ENCODE measurements at regions not wholly inside any gene's neighbourhood (a gene's known extent, or its start where the extent isn't known, plus 50 kb on each side); places are given as distances from the start of the nearest gene placed in this dataset.

DNA sequence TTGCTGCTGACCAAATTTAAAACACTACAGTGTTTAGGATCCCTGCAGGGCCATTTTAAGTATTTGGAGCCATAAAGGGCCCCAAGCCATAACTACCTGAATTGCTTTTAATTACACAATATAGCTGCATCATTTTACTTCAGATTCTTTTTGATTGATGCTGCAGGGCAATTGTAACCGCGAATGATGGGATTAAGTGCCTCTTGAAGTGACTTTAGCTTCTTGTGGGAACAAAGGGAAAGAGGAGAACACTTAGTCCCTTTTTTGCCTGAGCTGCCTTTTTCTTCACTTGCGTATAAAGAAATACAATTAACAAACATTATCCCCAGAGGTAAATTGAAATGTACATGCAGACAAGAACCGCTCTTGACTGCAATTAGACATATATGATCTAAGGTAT, 228.5 kb downstream of the ZIC5 start (continued):
- TF ChIP-seq MBD4 (IDR thresholded peaks at IDR 0.05; ENCODE audit: borderline replicate concordance, low read length) (no peak), AHR (CRISPR knock-in tag; IDR thresholded peaks at IDR 0.05) (no peak), ZSCAN12 (CRISPR knock-in tag; IDR thresholded peaks at IDR 0.05) (no peak)

DNA sequence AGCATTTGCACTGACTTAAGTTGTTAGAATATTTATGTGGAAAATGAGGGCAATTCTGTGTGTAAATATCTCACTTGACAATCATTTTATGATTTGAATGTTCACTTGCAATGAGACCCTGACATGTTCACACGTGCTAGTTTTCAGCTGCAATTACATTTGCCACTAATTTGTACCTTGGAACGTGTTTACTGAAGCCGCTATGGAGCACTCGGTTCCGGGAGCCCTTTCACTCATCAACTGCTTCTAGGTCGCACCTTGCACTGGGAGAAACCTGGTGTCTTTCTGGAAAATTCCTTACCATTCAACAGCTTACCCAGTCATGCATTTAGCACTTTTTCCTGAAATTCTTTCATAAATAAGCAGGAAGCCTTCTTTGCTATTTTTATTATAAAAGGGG, 229.6 kb downstream of the ZIC5 start:
- H3K9ac ChIP-seq (ENCODE audit: insufficient read depth, low read depth, low read length), result no peak overlapping the region
- no TSS peak for BruUV-seq (replicated peaks)
- no peak overlapping the region for H3K4me3 ChIP-seq (replicated peaks in 1 of 3; ENCODE audit: insufficient read depth in 1 of 3, low read depth in 2 of 3, low read length in 3 of 3)
- POLR2A ChIA-PET, result no interaction called here
- no peak overlapping the region for H2AFZ ChIP-seq (ENCODE audit: low read length)
- H3K4me2 ChIP-seq (ENCODE audit: low read depth, low read length), result no peak overlapping the region
- in situ Hi-C loops (cut with HindIII; ENCODE audit: extremely low pct_ligation_motif_present, low pct_unique_long_range_greater_than_20kb), result no loop called here
- H3K27me3 ChIP-seq (ENCODE audit: control insufficient read depth in 1 of 2, insufficient read depth in 2 of 2, low read length in 2 of 2), result no peaks in the 10 kb centered on the region
- no peaks in the 10 kb centered on the region for H3K36me3 ChIP-seq (replicated peaks in 1 of 2; ENCODE audit: control insufficient read depth in 1 of 2, insufficient read depth in 2 of 2, low read length in 2 of 2)
- H4K20me1 ChIP-seq (ENCODE audit: insufficient read depth, low read length), result no peaks in the 10 kb centered on the region
- FAIRE-seq, result no peak
- no peaks in the 10 kb centered on the region for H3K79me2 ChIP-seq (ENCODE audit: insufficient read depth, low read length)
- no peak for ATAC-seq
- H3K9me3 ChIP-seq (ENCODE audit: low read length), result no peaks in the 10 kb centered on the region
- no peak for DNase-seq (ENCODE audit: low spot score)
- intact Hi-C loops (cut with micrococcal nuclease; ENCODE audit: unreplicated experiment), result no loop called here
- peaks cover 11% of the 10 kb centered on the region for H3K4me1 ChIP-seq (ENCODE audit: insufficient read depth, low read length)
- H3K27ac ChIP-seq (ENCODE audit: extremely low read length, insufficient read depth, low read length), result no peak overlapping the region
- 37% methylated on average over 6 of the region's 6 CpGs for WGBS (ENCODE audit: low lambda C conversion rate)
- CTCF ChIA-PET (ENCODE audit: low intra/inter-chr PET ratio, low total read pairs), result no interaction called here
- TF ChIP-seq, protein P1, sequence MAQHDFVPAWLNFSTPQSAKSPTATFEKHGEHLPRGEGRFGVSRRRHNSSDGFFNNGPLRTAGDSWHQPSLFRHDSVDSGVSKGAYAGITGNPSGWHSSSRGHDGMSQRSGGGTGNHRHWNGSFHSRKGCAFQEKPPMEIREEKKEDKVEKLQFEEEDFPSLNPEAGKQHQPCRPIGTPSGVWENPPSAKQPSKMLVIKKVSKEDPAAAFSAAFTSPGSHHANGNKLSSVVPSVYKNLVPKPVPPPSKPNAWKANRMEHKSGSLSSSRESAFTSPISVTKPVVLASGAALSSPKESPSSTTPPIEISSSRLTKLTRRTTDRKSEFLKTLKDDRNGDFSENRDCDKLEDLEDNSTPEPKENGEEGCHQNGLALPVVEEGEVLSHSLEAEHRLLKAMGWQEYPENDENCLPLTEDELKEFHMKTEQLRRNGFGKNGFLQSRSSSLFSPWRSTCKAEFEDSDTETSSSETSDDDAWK (CRISPR knock-in tag; IDR thresholded peaks at IDR 0.05), result no peak
- TF ChIP-seq CHCHD3 (CRISPR knock-in tag; IDR thresholded peaks at IDR 0.05) (no peak), POLR2AphosphoS5 (IDR thresholded peaks at IDR 0.05; ENCODE audit: low read depth, low read length) (no peak), ZNF674 (CRISPR knock-in tag; IDR thresholded peaks at IDR 0.05; ENCODE audit: low read depth) (no peak), ZNF180 (CRISPR knock-in tag; IDR thresholded peaks at IDR 0.05; ENCODE audit: borderline replicate concordance, low read depth) (no peak), RFX3 (CRISPR knock-in tag; IDR thresholded peaks at IDR 0.05) (no peak), TP53 (CRISPR knock-in tag; conservative IDR thresholded peaks at IDR 0.05) (no peak), HNRNPLL (IDR thresholded peaks at IDR 0.05; ENCODE audit: low read depth, low read length, poor library complexity, severe bottlenecking) (no peak), EED (CRISPR knock-in tag; IDR thresholded peaks at IDR 0.05) (no peak), TCF7L2 (IDR thresholded peaks at IDR 0.05; ENCODE audit: low read depth, low read length) (no peak), KLF12 (CRISPR knock-in tag; IDR thresholded peaks at IDR 0.05; ENCODE audit: borderline replicate concordance) (no peak), ZNF484 (CRISPR knock-in tag; IDR thresholded peaks at IDR 0.05; ENCODE audit: borderline replicate concordance, low read depth) (no peak), MYNN (CRISPR knock-in tag; IDR thresholded peaks at IDR 0.05; ENCODE audit: low read depth) (no peak), DMAP1 (CRISPR knock-in tag; IDR thresholded peaks at IDR 0.05) (no peak), FIP1L1 (IDR thresholded peaks at IDR 0.05; ENCODE audit: borderline replicate concordance, insufficient read depth, low read depth, low read length) (no peak)
- TF ChIP-seq, protein P2, sequence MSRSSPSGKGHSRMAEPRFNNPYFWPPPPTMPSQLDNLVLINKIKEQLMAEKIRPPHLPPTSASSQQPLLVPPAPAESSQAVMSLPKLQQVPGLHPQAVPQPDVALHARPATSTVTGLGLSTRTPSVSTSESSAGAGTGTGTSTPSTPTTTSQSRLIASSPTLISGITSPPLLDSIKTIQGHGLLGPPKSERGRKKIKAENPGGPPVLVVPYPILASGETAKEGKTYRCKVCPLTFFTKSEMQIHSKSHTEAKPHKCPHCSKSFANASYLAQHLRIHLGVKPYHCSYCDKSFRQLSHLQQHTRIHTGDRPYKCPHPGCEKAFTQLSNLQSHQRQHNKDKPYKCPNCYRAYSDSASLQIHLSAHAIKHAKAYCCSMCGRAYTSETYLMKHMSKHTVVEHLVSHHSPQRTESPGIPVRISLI (CRISPR knock-in tag; IDR thresholded peaks at IDR 0.05; ENCODE audit: borderline replicate concordance), result no peak
- TF ChIP-seq, protein P3, sequence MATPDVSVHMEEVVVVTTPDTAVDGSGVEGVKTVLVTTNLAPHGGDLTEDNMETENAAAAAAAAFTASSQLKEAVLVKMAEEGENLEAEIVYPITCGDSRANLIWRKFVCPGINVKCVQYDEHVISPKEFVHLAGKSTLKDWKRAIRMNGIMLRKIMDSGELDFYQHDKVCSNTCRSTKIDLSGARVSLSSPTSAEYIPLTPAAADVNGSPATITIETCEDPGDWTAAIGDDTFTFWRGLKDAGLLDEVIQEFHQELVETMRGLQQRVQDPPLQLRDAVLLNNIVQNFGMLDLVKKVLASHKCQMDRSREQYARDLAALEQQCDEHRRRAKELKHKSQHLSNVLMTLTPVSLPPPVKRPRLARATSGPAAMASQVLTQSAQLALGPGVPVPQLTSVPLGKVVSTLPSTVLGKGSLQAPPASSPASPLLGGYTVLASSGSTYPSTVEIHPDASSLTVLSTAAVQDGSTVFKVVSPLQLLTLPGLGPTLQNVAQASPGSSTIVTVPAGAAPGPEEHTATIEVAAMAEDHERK (CRISPR knock-in tag; IDR thresholded peaks at IDR 0.05; ENCODE audit: low read depth), result no peak
- TF ChIP-seq, protein P4, sequence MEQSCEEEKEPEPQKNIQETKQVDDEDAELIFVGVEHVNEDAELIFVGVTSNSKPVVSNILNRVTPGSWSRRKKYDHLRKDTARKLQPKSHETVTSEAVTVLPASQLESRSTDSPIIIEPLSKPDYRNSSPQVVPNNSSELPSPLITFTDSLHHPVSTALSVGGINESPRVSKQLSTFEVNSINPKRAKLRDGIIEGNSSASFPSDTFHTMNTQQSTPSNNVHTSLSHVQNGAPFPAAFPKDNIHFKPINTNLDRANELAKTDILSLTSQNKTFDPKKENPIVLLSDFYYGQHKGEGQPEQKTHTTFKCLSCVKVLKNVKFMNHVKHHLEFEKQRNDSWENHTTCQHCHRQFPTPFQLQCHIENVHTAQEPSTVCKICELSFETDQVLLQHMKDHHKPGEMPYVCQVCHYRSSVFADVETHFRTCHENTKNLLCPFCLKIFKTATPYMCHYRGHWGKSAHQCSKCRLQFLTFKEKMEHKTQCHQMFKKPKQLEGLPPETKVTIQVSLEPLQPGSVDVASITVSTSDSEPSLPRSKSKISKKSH (CRISPR knock-in tag; IDR thresholded peaks at IDR 0.05; ENCODE audit: borderline replicate concordance), result no peak
